ENCODE measurements at regions not wholly inside any gene's neighbourhood (a gene's known extent, or its start where the extent isn't known, plus 50 kb on each side); places are given as distances from the start of the nearest gene placed in this dataset.

DNA sequence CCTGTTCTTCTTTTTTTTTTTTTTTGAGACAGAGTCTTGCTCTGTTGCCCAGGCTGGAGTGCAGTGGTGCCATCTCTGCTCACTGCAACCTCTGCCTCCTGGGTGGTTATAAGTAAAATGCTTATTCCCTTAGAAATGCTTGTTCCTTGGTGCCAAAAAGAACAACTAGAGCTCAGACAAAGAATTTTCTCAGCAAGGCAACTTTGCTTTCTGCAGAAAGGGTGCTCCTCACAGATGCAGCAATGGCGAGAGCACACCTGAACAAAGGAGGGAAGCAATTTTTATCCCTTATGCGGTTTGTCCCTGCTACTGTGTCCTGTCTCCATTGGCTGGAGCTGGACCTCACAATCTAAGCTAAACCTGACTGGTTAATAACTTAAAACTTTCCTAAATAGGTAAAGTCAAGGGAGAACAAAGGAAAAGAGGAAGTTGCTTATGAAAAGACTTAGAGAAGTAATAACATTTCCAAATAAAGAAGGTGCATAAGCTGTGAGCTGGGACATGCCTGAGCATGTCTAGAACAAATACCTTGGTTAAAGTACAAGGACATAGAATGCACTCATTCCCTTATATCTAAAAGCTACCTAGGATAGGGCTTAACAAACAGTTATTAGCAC lies 90.0 kb upstream of the PRR5 start:
- DNase-seq: no peak

- no peak for DNase-seq
Measured at GRCh38 chr22:44610071-44610470, 91.9 kb upstream of the PRR5 start.

GRCh38 chr22:44609400-44609988 lies 92.5 kb upstream of the PRR5 start:
- no peak for DNase-seq

DNA sequence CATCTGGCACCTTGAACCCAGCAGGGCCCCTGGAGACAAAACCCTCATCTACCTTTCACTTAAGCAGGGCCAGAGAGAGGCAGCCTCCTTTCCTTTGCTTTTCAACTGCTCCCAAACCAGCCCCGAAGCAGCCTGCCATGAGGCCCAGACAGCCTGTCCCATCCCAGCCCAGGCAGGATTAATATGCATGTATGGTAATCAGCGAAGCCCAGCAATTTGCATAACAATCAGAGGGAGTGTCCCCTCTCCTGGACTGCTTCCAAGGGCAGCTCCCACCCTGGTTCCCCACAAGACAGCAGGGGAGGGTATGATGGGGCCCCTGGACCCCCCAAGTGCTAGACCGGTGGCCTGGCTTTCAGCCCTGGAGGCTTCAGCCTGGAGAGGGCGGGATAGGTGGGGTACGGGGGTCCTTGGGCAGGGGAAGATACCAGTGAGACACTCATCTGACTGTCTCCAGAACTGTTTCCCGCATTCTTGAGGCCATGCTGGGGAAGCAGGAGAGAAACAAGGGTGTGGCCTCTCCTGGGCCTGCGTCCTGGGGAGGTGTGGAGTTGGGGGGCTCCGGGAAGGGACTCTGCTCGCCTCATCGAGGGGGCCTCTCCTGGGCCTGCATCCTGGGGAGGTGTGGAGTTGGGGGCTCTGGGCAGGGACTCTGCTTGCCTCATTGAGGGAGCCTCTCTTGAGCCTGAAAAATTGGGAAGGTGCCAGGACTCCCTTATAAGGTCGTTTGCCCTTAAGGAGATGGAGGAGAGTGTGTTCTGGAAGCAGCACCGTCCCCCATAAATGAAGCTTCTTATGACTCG lies 93.2 kb upstream of the PRR5 start:
- DNase-seq: no peak

GRCh38 chr22:44606126-44606525 lies 95.9 kb upstream of the PRR5 start:
- DNase-seq: no peak

GRCh38 chr22:44605486-44605885 lies 96.5 kb upstream of the PRR5 start:
- no peak for DNase-seq

- DNase-seq: no peak
Measured at GRCh38 chr22:44604991-44605390, 97.0 kb upstream of the PRR5 start.

GRCh38 chr22:44604455-44604854 lies 97.5 kb upstream of the PRR5 start:
- DNase-seq: no peak

- DNase-seq: no peak
Measured at GRCh38 chr22:44603767-44604166, 98.2 kb upstream of the PRR5 start.

- DNase-seq: no peak
Measured at GRCh38 chr22:44601725-44602124, 100.3 kb upstream of the PRR5 start.

- DNase-seq: no peak
Measured at GRCh38 chr22:44601189-44601588, 100.8 kb upstream of the PRR5 start.

GRCh38 chr22:44600207-44600785 lies 101.7 kb upstream of the PRR5 start:
- no peak for DNase-seq

GRCh38 chr22:44599500-44600140 lies 101.6 kb upstream of the RTL6 start:
- no peak for DNase-seq

GRCh38 chr22:44599084-44599483 lies 101.1 kb upstream of the RTL6 start:
- no peak for DNase-seq

DNA sequence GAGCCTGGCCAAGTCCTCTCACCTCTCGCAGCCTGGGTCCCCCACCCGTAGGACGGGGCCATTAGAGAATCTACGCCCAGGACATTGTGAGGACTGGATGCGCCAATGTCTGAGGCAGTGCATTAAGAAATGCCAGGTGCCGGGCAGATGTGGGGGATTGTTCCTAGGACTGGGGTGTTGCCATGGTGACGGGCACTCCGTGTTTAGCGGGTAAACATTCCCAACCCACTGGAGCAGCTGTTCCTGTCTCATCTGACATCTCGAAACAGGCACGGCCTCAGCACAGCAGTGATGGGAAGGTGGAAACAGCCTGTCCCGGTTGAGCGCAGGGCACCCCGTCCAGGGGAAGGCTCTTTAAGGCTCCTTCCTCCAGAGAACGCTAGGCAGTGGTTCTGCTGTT lies 99.6 kb upstream of the RTL6 start:
- DNase-seq: no peak

GRCh38 chr22:44596396-44597125 lies 98.5 kb upstream of the RTL6 start:
- DNase-seq: no peak

GRCh38 chr22:44595841-44596341 lies 97.9 kb upstream of the RTL6 start:
- DNase-seq: no peak

DNA sequence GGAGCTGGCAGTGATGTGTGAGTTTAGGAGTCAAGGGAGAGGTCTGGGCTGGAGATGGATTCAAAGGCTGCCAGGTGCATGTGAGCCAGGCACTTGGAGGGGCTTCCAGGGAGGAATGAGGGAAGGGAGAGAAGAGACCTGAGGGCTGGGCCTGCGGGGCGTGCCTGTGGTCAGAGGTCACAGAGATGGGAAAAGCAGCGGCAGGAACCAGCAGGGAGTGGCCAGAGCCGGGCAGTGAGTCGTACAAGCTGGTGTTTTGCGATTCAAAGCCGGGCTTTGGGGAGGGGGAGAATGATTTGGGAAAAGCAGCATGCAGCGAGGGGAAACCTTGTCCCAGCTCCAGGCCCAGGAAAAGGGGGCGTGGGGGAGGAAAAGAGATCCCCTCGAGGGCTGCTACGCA lies 96.9 kb upstream of the RTL6 start:
- no peak for DNase-seq

GRCh38 chr22:44592824-44593148 lies 94.8 kb upstream of the RTL6 start:
- DNase-seq: no peak

DNA sequence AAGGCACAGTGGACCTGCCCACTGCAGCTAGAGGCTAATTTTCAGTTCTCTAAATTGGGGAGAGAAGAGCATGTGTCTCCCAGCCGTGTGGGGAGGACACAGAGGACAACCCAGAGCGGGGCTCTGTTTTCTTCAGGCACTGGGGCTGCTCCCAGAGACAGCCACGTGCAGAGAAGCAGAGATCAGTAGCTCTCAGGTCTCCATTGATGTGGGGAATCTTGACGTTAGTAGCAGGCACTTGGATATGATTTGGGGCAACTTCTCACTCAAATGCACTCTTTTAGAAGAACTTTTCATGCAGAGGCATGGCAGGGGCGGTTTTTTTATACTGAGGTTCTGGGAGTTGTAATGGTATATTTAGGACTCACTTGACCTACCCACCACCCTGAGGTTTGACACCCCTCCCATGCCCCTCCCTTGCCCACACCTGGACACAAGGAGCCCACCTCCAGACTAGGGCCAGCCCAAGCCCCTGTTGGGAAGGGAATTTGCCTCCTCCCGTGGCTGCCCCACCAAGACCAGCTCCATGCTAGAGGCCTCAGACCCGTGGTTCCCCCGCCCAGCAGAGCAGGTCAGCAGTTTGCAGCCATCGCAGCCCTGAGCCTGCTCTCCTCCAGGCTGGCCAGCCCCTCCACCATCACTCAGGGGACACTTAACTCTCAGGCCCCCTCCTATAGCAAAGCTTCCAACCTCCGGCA lies 94.2 kb upstream of the RTL6 start:
- DNase-seq: no peak

- DNase-seq: no peak
Measured at GRCh38 chr22:44591146-44591790, 93.2 kb upstream of the RTL6 start.

GRCh38 chr22:44590291-44590690 lies 92.3 kb upstream of the RTL6 start:
- no peak for DNase-seq
